Osteoblast (primary cell): ENCODE measurements at regions not wholly inside any gene's neighbourhood (a gene's known extent, or its start where the extent isn't known, plus 50 kb on each side); places are given as distances from the start of the nearest gene placed in this dataset.
A peak's percentile ranks its signal among the peaks of the same experiment; 100 is the strongest.

Source experiments
- DNase-seq: peaks from one replicate; pipeline ENCODE4 v3.0.0; 2011; ENCODE audit warnings: low spot score, mixed read lengths; ENCODE audit not compliant: insufficient read length; ENCODE audit errors: missing footprints
- H2AFZ ChIP-seq: 2 replicates; pipeline ENCODE4 v1.6.0; 2011; ENCODE audit warnings: mild to moderate bottlenecking, low read length
- H3K27ac ChIP-seq: 2 replicates; pipeline ENCODE4 v1.5.1; 2011; ENCODE audit warnings: mild to moderate bottlenecking, low read depth, low read length, moderate library complexity
- H3K27me3 ChIP-seq: 2 replicates; pipeline ENCODE4 v1.6.0; 2012; ENCODE audit warnings: mild to moderate bottlenecking, control low read depth, inconsistent platforms, low read length, moderate library complexity; ENCODE audit not compliant: insufficient read depth
- H3K36me3 ChIP-seq: 2 replicates; pipeline ENCODE4 v1.5.1; 2011; ENCODE audit warnings: mild to moderate bottlenecking, low read length, control low read depth, moderate library complexity; ENCODE audit not compliant: insufficient read depth
- H3K4me1 ChIP-seq: 2 replicates; pipeline ENCODE4 v1.5.1; 2011; ENCODE audit warnings: mild to moderate bottlenecking, low read length, control low read depth, moderate library complexity; ENCODE audit not compliant: insufficient read depth
- H3K4me2 ChIP-seq: 2 replicates; pipeline ENCODE4 v1.6.0; 2011; ENCODE audit warnings: mild to moderate bottlenecking, low read length; ENCODE audit not compliant: insufficient read depth
- H3K4me3 ChIP-seq: fragments of 200-600 bp; sonication (generic); 3 replicates; pipeline ENCODE4 v1.5.1; 2012; ENCODE audit warnings: mild to moderate bottlenecking, low read length, inconsistent platforms; ENCODE audit not compliant: insufficient read depth
- H3K79me2 ChIP-seq: 2 replicates; pipeline ENCODE4 v1.6.0; 2012; ENCODE audit warnings: mild to moderate bottlenecking, low read length, control low read depth, inconsistent platforms; ENCODE audit not compliant: insufficient read depth
- H3K9me3 ChIP-seq: 2 replicates; pipeline ENCODE4 v1.5.1; 2011; ENCODE audit warnings: low read depth, low read length, control low read depth
- H4K20me1 ChIP-seq: 2 replicates; pipeline ENCODE4 v1.6.0; 2012; ENCODE audit warnings: mild to moderate bottlenecking, low read length, control low read depth; ENCODE audit not compliant: insufficient read depth
- TF ChIP-seq, protein P1 (sequence below): IDR thresholded peaks from 2 replicates; pipeline ENCODE4 v1.5.1; 2011; ENCODE audit warnings: mild to moderate bottlenecking, low read depth, low read length, moderate library complexity; ENCODE audit errors: extremely low read depth

DNA sequence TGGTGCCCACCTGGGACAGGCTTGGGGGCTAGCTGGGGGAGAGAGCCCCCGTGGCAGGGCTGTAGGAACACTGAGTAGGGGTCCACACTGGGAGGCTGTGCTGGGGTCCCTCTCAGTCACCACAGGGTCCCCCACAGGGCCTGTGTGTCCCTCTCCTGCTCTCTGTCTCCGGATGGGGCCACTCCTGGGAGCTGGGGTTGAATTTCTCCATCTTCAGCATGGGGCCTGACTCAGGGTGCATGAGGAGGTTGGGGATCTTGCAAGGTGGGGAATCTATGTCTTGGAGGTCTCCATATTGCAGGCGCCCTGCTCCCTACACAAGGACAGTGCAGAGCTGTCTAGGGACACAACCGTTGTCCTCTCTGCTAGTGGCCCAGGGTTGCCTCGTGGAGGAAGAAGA lies 78.7 kb upstream of the HDAC4 start:
- no peak overlapping the region for H3K4me3 ChIP-seq
- no peak overlapping the region for H3K27ac ChIP-seq
- no peak overlapping the region for H3K4me2 ChIP-seq
- no peak overlapping the region for H2AFZ ChIP-seq
- TF ChIP-seq, protein P1, sequence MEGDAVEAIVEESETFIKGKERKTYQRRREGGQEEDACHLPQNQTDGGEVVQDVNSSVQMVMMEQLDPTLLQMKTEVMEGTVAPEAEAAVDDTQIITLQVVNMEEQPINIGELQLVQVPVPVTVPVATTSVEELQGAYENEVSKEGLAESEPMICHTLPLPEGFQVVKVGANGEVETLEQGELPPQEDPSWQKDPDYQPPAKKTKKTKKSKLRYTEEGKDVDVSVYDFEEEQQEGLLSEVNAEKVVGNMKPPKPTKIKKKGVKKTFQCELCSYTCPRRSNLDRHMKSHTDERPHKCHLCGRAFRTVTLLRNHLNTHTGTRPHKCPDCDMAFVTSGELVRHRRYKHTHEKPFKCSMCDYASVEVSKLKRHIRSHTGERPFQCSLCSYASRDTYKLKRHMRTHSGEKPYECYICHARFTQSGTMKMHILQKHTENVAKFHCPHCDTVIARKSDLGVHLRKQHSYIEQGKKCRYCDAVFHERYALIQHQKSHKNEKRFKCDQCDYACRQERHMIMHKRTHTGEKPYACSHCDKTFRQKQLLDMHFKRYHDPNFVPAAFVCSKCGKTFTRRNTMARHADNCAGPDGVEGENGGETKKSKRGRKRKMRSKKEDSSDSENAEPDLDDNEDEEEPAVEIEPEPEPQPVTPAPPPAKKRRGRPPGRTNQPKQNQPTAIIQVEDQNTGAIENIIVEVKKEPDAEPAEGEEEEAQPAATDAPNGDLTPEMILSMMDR, result no peak
- no peaks in the 10 kb centered on the region for H3K4me1 ChIP-seq
- peak; percentile 58 for DNase-seq
- H3K27me3 ChIP-seq, result no peaks in the 10 kb centered on the region
- H3K9me3 ChIP-seq, result no peaks in the 10 kb centered on the region
- H3K36me3 ChIP-seq, result no peaks in the 10 kb centered on the region
- no peaks in the 10 kb centered on the region for H4K20me1 ChIP-seq
- H3K79me2 ChIP-seq, result no peaks in the 10 kb centered on the region

DNA sequence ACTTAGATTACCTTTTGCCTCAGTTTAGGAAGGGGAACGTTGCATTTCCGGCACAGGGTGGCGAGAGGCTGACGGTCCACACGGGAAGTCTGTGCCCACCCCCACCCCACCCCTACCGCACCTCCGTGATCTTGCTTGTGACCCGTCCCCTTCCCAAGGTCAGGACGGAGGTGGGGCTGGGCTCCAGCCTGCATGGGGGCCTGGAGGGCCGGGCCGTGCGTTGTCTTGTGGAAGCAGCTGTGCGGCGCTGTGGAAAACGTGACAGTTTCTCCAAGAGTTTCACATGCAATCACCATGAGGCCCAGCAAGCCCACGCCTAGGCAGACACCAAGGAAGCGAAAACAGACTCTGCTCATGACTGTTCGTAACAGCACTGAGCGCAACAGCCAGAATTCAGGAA lies 76.8 kb upstream of the HDAC4 start:
- no peak overlapping the region for H3K4me2 ChIP-seq
- no peaks in the 10 kb centered on the region for H3K9me3 ChIP-seq
- H3K79me2 ChIP-seq, result no peaks in the 10 kb centered on the region
- H3K27me3 ChIP-seq, result no peaks in the 10 kb centered on the region
- H4K20me1 ChIP-seq, result no peaks in the 10 kb centered on the region
- no peaks in the 10 kb centered on the region for H3K36me3 ChIP-seq
- no peak overlapping the region for H3K4me3 ChIP-seq
- TF ChIP-seq, protein P1, result no peak
- DNase-seq, result peak; percentile 38
- H2AFZ ChIP-seq, result no peak overlapping the region
- H3K4me1 ChIP-seq, result no peaks in the 10 kb centered on the region
- H3K27ac ChIP-seq, result no peak overlapping the region

DNA sequence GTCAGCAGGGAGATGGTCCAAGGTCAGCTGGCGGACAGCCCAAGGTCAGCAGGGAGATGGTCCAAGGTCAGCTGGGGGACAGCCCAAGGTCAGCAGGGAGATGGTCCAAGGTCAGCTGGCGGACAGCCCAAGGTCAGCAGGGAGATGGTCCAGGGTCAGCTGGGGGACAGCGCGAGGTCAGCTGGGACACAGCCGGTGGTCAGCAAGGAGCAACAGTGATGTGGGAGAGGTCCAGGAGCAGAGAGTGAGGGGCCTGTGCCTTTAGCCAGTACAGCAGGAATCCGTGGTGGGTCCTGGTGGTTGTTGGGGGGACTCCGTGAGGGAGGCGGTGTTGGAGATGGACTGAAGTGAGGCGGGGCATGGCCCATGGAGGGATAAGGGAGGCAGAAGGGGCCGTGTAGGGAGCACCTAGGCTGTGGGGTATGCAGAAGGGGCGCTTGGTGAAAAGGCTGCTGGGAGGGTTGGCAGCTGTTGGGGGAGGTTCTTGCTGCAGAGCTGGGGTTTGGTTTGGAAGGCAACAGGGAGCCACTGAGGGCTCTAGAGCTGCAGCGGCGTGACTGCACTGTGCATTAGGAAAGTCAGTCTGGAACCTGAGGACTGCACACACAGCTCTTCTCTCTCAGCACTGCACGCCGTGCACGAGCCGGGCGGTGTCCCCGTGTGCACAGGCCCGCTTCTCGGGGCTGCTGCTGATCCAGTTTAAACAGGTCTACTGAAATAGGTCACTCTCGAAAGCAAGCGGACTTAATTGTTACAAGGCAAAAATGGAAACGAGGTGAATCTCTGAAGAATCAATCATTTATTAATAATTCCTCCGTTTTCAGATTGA lies 76.2 kb upstream of the HDAC4 start:
- TF ChIP-seq, protein P1, result no peak

DNA sequence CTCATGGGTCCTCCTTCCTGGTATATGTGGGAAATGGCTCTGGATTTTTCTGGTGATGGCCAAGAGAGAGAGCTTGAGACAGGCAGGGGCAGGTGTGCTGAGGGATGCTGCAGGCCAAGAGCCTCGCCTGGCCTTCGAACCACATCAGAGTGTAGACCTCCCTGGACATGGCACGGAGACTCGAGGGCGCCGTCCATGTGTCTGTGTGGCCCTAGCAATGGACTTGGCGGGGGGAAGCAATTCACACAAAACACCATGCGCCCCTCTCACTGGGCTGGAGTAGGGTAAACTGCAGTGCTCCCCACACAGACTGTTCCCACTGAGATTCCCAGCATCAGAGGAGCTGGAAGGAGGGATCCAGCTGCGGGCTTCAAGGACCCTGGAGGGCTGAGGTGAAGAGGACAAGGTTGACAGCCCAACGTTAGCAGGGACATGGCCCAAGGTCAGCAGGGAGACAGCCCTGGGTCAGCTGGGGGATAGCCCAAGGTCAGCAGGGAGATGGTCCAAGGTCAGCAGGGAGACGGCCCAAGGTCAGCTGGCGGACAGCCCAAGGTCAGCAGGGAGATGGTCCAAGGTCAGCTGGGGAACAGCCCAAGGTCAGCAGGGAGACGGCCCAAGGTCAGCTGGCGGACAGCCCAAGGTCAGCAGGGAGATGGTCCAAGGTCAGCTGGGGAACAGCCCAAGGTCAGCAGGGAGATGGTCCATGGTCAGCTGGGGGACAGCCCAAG lies 75.4 kb upstream of the HDAC4 start:
- DNase-seq, result peak; percentile 75
- no peak overlapping the region for H3K27ac ChIP-seq
- TF ChIP-seq, protein P1, result no peak
- no peaks in the 10 kb centered on the region for H3K9me3 ChIP-seq
- no peak overlapping the region for H3K4me2 ChIP-seq
- no peaks in the 10 kb centered on the region for H3K27me3 ChIP-seq
- H3K4me1 ChIP-seq, result no peaks in the 10 kb centered on the region
- no peak overlapping the region for H3K4me3 ChIP-seq
- H3K79me2 ChIP-seq, result no peaks in the 10 kb centered on the region
- no peak overlapping the region for H2AFZ ChIP-seq
- H3K36me3 ChIP-seq, result no peaks in the 10 kb centered on the region
- H4K20me1 ChIP-seq, result no peaks in the 10 kb centered on the region

More for the DNA sequence above, 76.2 kb upstream of the HDAC4 start:
- H3K79me2 ChIP-seq, result no peaks in the 10 kb centered on the region
- no peak overlapping the region for H3K4me3 ChIP-seq
- H2AFZ ChIP-seq, result no peak overlapping the region
- DNase-seq, result peak; percentile 51
- no peak overlapping the region for H3K4me2 ChIP-seq
- H4K20me1 ChIP-seq, result no peaks in the 10 kb centered on the region
- no peak overlapping the region for H3K27ac ChIP-seq
- H3K27me3 ChIP-seq, result no peaks in the 10 kb centered on the region
- H3K36me3 ChIP-seq, result no peaks in the 10 kb centered on the region
- H3K4me1 ChIP-seq, result no peaks in the 10 kb centered on the region
- H3K9me3 ChIP-seq, result no peaks in the 10 kb centered on the region
